Testis (tissue), 2 donors: ENCODE measurements at regions not wholly inside any gene's neighbourhood (a gene's known extent, or its start where the extent isn't known, plus 50 kb on each side); places are given as distances from the start of the nearest gene placed in this dataset.

Source experiments
- POLR2A ChIP-seq: fragments of 450-650 bp; IDR thresholded peaks from one replicate; pipeline ENCODE4 v1.6.1; 2017; ENCODE audit warnings: antibody characterized with exemption, mild to moderate bottlenecking, moderate library complexity
- TF ChIP-seq, protein P1 (sequence below), 3 experiments: fragments of 450-650 bp in 2 of 3; fragments of 200-600 bp in 1 of 3; sonication (generic) in 1 of 3; IDR thresholded peaks; one replicate each; pipeline ENCODE4 v1.5.1; 2016 to 2019; ENCODE audit warnings: antibody characterized with exemption in 3 of 3, mild to moderate bottlenecking in 2 of 3, moderate library complexity in 1 of 3

DNA sequence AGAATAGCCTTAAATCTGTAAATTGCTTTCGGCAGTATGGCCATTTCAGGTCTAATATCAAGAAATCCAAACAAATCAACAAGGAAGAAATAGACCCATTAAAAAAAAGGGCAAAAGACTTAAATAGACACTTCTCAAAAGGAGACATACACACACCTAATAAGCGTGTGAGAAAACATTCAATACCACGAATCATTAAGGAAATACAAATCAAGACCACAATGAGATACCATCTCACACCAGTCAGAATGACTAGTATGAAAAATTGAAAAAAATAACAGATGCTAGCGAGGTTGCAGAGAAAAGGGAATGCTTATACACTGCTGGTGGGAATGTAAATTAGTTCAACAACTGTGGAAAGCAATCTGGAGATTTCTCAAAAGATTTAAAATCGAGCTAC lies 243.2 kb downstream of the DSEL start:
- TF ChIP-seq, protein P1, sequence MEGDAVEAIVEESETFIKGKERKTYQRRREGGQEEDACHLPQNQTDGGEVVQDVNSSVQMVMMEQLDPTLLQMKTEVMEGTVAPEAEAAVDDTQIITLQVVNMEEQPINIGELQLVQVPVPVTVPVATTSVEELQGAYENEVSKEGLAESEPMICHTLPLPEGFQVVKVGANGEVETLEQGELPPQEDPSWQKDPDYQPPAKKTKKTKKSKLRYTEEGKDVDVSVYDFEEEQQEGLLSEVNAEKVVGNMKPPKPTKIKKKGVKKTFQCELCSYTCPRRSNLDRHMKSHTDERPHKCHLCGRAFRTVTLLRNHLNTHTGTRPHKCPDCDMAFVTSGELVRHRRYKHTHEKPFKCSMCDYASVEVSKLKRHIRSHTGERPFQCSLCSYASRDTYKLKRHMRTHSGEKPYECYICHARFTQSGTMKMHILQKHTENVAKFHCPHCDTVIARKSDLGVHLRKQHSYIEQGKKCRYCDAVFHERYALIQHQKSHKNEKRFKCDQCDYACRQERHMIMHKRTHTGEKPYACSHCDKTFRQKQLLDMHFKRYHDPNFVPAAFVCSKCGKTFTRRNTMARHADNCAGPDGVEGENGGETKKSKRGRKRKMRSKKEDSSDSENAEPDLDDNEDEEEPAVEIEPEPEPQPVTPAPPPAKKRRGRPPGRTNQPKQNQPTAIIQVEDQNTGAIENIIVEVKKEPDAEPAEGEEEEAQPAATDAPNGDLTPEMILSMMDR (IDR thresholded peaks at IDR 0.05): no peak
- no peak for TF ChIP-seq POLR2A
